SK-N-SH treated with all-trans-retinoic acid at 6 μM for 48 hours (cell line): ENCODE measurements at regions not wholly inside any gene's neighbourhood (a gene's known extent, or its start where the extent isn't known, plus 50 kb on each side); places are given as distances from the start of the nearest gene placed in this dataset.

Source experiments
- ATAC-seq: fragments of 200-7000 bp; cut with Tn5 transposase; 3 replicates; pipeline ENCODE4 v1.9.1; 2020; ENCODE audit warnings: mild to moderate bottlenecking, moderate library complexity
- ARNTL ChIP-seq: fragments of 450-650 bp; formaldehyde crosslinking; IDR thresholded peaks from 2 replicates; pipeline ENCODE4 v1.5.0; 2020; ENCODE audit warnings: low read depth, mild to moderate bottlenecking, moderate library complexity, borderline replicate concordance
- BACH2 ChIP-seq: fragments of 250-450 bp; sonication (Bioruptor Pico); IDR thresholded peaks from 2 replicates; pipeline ENCODE4 v1.9.0; 2021; ENCODE audit warnings: mild to moderate bottlenecking, borderline replicate concordance
- CSDC2 ChIP-seq: fragments of 250-450 bp; sonication (Bioruptor Pico); IDR thresholded peaks from 2 replicates; pipeline ENCODE4 v1.5.0; 2020; ENCODE audit warnings: mild to moderate bottlenecking, moderate library complexity
- GLIS3 ChIP-seq: fragments of 250-450 bp; sonication (Bioruptor Pico); IDR thresholded peaks from 2 replicates; pipeline ENCODE4 v1.5.0; 2020; ENCODE audit warnings: mild to moderate bottlenecking, moderate library complexity
- ISL1 ChIP-seq: fragments of 250-450 bp; sonication (Bioruptor Pico); IDR thresholded peaks from 2 replicates; pipeline ENCODE4 v2.1.2; 2022; ENCODE audit warnings: mild to moderate bottlenecking, moderate library complexity
- OSR1 ChIP-seq: fragments of 250-450 bp; sonication (Bioruptor Pico); IDR thresholded peaks from 2 replicates; pipeline ENCODE4 v1.8.0; 2022; ENCODE audit warnings: moderate library complexity, mild to moderate bottlenecking, inconsistent platforms
- PPARA ChIP-seq: fragments of 250-450 bp; sonication (Bioruptor Pico); IDR thresholded peaks from 2 replicates; pipeline ENCODE4 v1.5.0; 2020; ENCODE audit warnings: mild to moderate bottlenecking, borderline replicate concordance
- RARB ChIP-seq: fragments of 250-450 bp; sonication (Bioruptor Pico); IDR thresholded peaks from 2 replicates; pipeline ENCODE4 v1.8.0; 2021; ENCODE audit warnings: mild to moderate bottlenecking, moderate library complexity
- SNAI2 ChIP-seq: fragments of 250-450 bp; sonication (Bioruptor Pico); IDR thresholded peaks from 2 replicates; pipeline ENCODE4 v1.5.0; 2020; ENCODE audit warnings: mild to moderate bottlenecking, moderate library complexity
- TCF4 ChIP-seq: fragments of 250-450 bp; sonication (Bioruptor Pico); IDR thresholded peaks from 2 replicates; pipeline ENCODE4 v1.8.0; 2021; ENCODE audit warnings: mild to moderate bottlenecking, moderate library complexity, borderline replicate concordance
- TOX ChIP-seq: fragments of 250-450 bp; sonication (Bioruptor Pico); IDR thresholded peaks from 2 replicates; pipeline ENCODE4 v1.8.0; 2021; ENCODE audit warnings: mild to moderate bottlenecking, moderate library complexity, borderline replicate concordance
- ZFP3 ChIP-seq: fragments of 250-450 bp; sonication (Bioruptor Pico); IDR thresholded peaks from 2 replicates; pipeline ENCODE4 v1.5.0; 2020; ENCODE audit warnings: mild to moderate bottlenecking, moderate library complexity
- ZFP30 ChIP-seq: fragments of 450-650 bp; formaldehyde crosslinking; IDR thresholded peaks from 2 replicates; pipeline ENCODE4 v1.5.0; 2022; ENCODE audit warnings: mild to moderate bottlenecking, moderate library complexity
- ZNF565 ChIP-seq: fragments of 450-650 bp; formaldehyde crosslinking; conservative IDR thresholded peaks from 2 replicates; pipeline ENCODE4 v1.5.0; 2020; ENCODE audit warnings: low read depth, mild to moderate bottlenecking, moderate library complexity
- ZNF70 ChIP-seq: fragments of 450-650 bp; formaldehyde crosslinking; IDR thresholded peaks from 2 replicates; pipeline ENCODE4 v1.5.0; 2020; ENCODE audit warnings: mild to moderate bottlenecking, moderate library complexity
- ZNF8 ChIP-seq: fragments of 450-650 bp; formaldehyde crosslinking; IDR thresholded peaks from 2 replicates; pipeline ENCODE4 v1.5.0; 2020; ENCODE audit warnings: mild to moderate bottlenecking, moderate library complexity
- TF ChIP-seq, protein P1 (sequence below): fragments of 250-450 bp; sonication (Bioruptor Pico); IDR thresholded peaks from 2 replicates; pipeline ENCODE4 v1.5.1; 2021; ENCODE audit warnings: mild to moderate bottlenecking, moderate library complexity
- TF ChIP-seq, protein P2 (sequence below): fragments of 250-450 bp; sonication (Bioruptor Pico); IDR thresholded peaks from 2 replicates; pipeline ENCODE4 v1.5.0; 2020; ENCODE audit warnings: mild to moderate bottlenecking, moderate library complexity
- TF ChIP-seq, protein P3 (sequence below): fragments of 250-450 bp; sonication (Bioruptor Pico); IDR thresholded peaks from 2 replicates; pipeline ENCODE4 v1.5.1; 2020; ENCODE audit warnings: low read depth, mild to moderate bottlenecking, moderate library complexity
- TF ChIP-seq, protein P4 (sequence below): fragments of 250-450 bp; sonication (Bioruptor Pico); IDR thresholded peaks from 2 replicates; pipeline ENCODE4 v1.8.0; 2020; ENCODE audit warnings: mild to moderate bottlenecking, moderate library complexity, borderline replicate concordance

DNA sequence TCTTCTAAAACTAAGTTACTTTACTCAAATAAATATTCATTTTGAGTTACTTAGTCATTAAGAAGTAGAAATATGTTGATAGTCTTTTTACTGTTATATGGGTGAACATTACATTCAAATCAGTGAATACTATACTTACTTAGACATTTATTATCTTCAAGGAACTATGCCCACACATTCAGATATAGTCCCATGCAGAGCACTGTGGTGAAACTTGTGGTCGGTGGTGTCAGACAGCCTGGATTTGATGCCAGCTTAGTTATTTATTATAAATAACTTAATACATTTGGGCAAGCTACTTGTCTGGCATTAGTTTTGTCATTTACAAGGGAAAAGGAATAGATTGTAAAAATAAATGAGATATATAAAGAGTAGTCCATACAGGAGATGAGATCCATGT lies 149.5 kb downstream of the RAP2B start:
- no peak for ATAC-seq
- TF ChIP-seq OSR1 (CRISPR knock-in tag) (no peak), ZNF565 (CRISPR knock-in tag) (no peak), PPARA (CRISPR knock-in tag) (no peak), GLIS3 (CRISPR knock-in tag) (no peak)
- TF ChIP-seq, all 23 proteins: peak for 0

DNA sequence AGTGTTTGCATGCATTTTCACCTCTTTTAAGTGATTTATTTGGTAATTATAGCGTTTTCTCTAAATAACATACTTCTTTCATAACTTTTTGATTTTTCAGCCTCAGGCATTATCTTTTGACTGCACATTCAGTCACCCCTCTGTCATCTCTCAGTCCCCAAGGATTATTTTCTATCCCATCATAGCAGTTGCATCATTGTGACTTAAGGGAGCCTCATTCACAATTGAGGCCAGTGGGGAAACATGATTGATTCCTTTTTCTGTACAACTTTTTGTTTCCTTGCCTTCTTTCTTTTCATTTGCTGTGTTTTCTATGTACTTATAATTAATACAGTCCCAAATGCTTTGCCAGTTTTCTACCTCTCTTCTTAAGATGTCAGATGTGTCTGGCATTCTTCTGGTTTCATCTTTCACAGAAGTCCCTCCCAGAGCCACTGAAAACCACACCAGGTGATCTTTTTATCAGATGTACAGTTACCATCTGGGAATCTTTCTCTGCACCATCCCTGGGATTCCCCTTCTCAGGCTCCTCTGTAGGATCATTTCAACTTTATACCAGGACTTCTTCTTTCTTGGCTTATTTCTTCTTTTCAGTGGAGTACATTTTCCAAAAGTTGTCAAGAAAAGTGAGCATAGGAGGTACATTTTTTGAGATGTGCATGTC lies 151.4 kb downstream of the RAP2B start:
- TF ChIP-seq, protein P1, sequence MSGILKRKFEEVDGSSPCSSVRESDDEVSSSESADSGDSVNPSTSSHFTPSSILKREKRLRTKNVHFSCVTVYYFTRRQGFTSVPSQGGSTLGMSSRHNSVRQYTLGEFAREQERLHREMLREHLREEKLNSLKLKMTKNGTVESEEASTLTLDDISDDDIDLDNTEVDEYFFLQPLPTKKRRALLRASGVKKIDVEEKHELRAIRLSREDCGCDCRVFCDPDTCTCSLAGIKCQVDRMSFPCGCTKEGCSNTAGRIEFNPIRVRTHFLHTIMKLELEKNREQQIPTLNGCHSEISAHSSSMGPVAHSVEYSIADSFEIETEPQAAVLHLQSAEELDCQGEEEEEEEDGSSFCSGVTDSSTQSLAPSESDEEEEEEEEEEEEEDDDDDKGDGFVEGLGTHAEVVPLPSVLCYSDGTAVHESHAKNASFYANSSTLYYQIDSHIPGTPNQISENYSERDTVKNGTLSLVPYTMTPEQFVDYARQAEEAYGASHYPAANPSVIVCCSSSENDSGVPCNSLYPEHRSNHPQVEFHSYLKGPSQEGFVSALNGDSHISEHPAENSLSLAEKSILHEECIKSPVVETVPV (CRISPR knock-in tag) = no peak
- TF ChIP-seq ZNF70 (CRISPR knock-in tag) (no peak), OSR1 (CRISPR knock-in tag) (no peak)
- TF ChIP-seq, protein P2, sequence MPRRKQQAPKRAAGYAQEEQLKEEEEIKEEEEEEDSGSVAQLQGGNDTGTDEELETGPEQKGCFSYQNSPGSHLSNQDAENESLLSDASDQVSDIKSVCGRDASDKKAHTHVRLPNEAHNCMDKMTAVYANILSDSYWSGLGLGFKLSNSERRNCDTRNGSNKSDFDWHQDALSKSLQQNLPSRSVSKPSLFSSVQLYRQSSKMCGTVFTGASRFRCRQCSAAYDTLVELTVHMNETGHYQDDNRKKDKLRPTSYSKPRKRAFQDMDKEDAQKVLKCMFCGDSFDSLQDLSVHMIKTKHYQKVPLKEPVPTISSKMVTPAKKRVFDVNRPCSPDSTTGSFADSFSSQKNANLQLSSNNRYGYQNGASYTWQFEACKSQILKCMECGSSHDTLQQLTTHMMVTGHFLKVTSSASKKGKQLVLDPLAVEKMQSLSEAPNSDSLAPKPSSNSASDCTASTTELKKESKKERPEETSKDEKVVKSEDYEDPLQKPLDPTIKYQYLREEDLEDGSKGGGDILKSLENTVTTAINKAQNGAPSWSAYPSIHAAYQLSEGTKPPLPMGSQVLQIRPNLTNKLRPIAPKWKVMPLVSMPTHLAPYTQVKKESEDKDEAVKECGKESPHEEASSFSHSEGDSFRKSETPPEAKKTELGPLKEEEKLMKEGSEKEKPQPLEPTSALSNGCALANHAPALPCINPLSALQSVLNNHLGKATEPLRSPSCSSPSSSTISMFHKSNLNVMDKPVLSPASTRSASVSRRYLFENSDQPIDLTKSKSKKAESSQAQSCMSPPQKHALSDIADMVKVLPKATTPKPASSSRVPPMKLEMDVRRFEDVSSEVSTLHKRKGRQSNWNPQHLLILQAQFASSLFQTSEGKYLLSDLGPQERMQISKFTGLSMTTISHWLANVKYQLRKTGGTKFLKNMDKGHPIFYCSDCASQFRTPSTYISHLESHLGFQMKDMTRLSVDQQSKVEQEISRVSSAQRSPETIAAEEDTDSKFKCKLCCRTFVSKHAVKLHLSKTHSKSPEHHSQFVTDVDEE (CRISPR knock-in tag) = no peak
- ATAC-seq = peak; percentile 97

DNA sequence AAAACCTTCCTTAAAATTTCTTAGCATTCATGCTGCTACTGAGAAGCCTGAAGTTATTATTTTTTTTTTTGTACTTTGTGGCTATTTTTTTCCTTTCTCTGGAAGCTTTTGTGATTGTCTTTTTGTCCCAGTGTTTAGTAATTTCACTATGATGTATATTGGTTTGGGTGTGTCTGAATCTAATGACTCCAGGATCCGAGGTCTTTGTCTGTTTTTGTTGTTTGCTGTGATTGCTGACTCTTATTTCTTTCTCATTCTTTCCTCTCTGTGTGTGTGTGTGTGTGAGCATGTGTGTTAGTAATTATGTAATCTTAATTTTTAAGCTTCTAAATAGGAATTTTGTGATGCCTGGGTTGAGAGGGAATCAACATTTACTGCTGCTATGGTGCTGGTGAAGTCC lies 152.0 kb downstream of the RAP2B start:
- ATAC-seq = peak; percentile 17; the same call in 2 of the 3 replicates
- no peak for TF ChIP-seq ZNF565 (CRISPR knock-in tag)
- no peak for TF ChIP-seq ZFP3
- no peak for TF ChIP-seq RARB (CRISPR knock-in tag)
- TF ChIP-seq BACH2 = no peak
- no peak for TF ChIP-seq CSDC2
- no peak for TF ChIP-seq OSR1 (CRISPR knock-in tag)
- no peak for TF ChIP-seq PPARA (CRISPR knock-in tag)
- TF ChIP-seq, all 23 proteins: peak for 0

DNA sequence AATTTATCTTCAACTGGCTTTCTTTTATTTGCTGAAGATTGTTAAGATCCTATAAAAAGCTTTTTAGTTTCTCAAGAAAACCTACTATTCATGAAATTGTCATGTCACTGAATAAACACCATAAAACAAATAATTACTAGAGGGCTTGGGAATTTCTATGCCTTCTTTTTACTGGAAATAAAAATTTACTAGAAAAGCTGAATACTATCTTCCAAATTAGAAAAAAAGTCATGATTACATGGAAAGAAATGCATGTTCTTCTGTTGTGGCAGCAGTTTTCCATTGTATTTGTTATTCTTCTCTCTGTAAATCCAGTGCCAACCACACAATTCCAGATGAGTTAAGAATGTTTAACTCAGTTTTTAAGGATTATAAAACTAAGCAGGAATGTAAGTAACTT lies 153.8 kb downstream of the RAP2B start:
- no peak for TF ChIP-seq SNAI2 (CRISPR knock-in tag)
- no peak for TF ChIP-seq PPARA (CRISPR knock-in tag)
- TF ChIP-seq ZFP3 = no peak
- TF ChIP-seq, protein P1 (CRISPR knock-in tag) = no peak
- no peak for TF ChIP-seq ZNF8
- TF ChIP-seq TCF4 (CRISPR knock-in tag) = no peak
- no peak for TF ChIP-seq RARB (CRISPR knock-in tag)
- no peak for TF ChIP-seq ISL1 (CRISPR knock-in tag)
- TF ChIP-seq, protein P3, sequence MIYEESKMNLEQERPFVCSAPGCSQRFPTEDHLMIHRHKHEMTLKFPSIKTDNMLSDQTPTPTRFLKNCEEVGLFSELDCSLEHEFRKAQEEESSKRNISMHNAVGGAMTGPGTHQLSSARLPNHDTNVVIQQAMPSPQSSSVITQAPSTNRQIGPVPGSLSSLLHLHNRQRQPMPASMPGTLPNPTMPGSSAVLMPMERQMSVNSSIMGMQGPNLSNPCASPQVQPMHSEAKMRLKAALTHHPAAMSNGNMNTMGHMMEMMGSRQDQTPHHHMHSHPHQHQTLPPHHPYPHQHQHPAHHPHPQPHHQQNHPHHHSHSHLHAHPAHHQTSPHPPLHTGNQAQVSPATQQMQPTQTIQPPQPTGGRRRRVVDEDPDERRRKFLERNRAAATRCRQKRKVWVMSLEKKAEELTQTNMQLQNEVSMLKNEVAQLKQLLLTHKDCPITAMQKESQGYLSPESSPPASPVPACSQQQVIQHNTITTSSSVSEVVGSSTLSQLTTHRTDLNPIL = no peak
- no peak for TF ChIP-seq ZNF565 (CRISPR knock-in tag)
- TF ChIP-seq ARNTL (CRISPR knock-in tag) = no peak
- no peak for TF ChIP-seq GLIS3 (CRISPR knock-in tag)
- TF ChIP-seq ZFP30 (CRISPR knock-in tag) = no peak
- no peak for TF ChIP-seq CSDC2
- TF ChIP-seq, protein P2 (CRISPR knock-in tag) = no peak
- TF ChIP-seq TOX (CRISPR knock-in tag) = no peak
- TF ChIP-seq, protein P4, sequence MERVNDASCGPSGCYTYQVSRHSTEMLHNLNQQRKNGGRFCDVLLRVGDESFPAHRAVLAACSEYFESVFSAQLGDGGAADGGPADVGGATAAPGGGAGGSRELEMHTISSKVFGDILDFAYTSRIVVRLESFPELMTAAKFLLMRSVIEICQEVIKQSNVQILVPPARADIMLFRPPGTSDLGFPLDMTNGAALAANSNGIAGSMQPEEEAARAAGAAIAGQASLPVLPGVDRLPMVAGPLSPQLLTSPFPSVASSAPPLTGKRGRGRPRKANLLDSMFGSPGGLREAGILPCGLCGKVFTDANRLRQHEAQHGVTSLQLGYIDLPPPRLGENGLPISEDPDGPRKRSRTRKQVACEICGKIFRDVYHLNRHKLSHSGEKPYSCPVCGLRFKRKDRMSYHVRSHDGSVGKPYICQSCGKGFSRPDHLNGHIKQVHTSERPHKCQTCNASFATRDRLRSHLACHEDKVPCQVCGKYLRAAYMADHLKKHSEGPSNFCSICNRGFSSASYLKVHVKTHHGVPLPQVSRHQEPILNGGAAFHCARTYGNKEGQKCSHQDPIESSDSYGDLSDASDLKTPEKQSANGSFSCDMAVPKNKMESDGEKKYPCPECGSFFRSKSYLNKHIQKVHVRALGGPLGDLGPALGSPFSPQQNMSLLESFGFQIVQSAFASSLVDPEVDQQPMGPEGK (CRISPR knock-in tag) = no peak
- TF ChIP-seq BACH2 = no peak
- no peak for TF ChIP-seq ZNF70 (CRISPR knock-in tag)
- TF ChIP-seq, all 23 proteins: peak for 0
- ATAC-seq = no peak
